GM12891 (cell line): ENCODE measurements at regions not wholly inside any gene's neighbourhood (a gene's known extent, or its start where the extent isn't known, plus 50 kb on each side); places are given as distances from the start of the nearest gene placed in this dataset.

ENCODE experiments used
- POLR2A ChIP-seq: IDR thresholded peaks from 2 replicates; pipeline ENCODE4 v1.6.1; 2011; ENCODE audit warnings: low read depth, low read length, control low read depth
- POLR2AphosphoS5 ChIP-seq: IDR thresholded peaks from 2 replicates; pipeline ENCODE4 v1.6.1; 2011; ENCODE audit warnings: low read depth, low read length, control low read depth
- SPI1 ChIP-seq: IDR thresholded peaks from 2 replicates; pipeline ENCODE4 v1.6.1; 2011; ENCODE audit warnings: low read depth, low read length, control low read depth

DNA sequence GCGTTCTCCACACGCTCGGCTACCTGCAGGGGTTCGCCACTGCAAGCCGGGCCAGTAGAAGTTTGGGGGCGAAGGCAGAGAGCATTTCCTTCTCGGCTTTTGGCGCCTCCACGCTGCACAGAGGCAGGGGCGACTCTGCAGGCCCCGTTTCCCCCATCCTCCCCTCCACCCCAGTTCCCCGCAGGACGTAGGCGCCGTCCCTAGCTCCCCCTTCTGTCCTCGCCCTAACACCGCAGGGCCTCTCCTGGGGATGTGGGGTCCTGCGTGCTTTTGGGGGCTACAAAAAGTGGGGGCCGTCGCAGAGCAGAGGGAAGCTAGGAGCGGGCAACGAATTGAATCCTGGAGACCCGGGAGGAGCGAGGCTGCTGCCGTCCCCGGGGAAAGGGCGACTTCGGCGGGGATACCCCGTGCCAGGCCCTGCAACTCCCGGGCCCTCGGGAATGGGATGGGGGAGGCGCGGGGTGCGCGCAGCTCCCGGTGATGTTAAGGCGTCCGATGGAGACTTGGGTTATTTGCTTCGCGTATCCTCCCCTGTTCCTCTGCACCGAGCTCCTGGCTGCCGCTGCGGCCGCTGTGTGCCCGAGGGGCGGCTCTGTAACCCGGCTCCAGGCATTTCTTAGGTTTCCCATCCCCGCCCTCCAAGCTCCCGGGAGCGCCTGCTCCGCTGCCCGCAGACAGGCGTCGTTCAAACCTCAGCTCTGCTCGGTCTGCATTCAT lies 255.9 kb upstream of the SOX21 start:
- TF ChIP-seq POLR2AphosphoS5 = no peak
- TF ChIP-seq POLR2A = no peak
- no peak for TF ChIP-seq SPI1
